Dendritic cell treated with granulocyte-macrophage colony-stimulating factor and Interleukin-4, amounts not matched to agents 40 ng/mL and 50 ng/mL, for 4 days (primary cell): ENCODE measurements at regions not wholly inside any gene's neighbourhood (a gene's known extent, or its start where the extent isn't known, plus 50 kb on each side); places are given as distances from the start of the nearest gene placed in this dataset.
"Not testable (repeated sequence)": the region's sequence is repeated elsewhere in the genome, so short reads cannot be mapped to it uniquely, and the experiment has no call there.

Experiments used
- H3K27ac Mint-ChIP-seq: one replicate; pipeline ENCODE4 v1.8.0; 2022; ENCODE audit warnings: mild to moderate bottlenecking, mixed read lengths
- H3K27me3 Mint-ChIP-seq: one replicate; pipeline ENCODE4 v1.8.0; 2022; ENCODE audit warnings: mild to moderate bottlenecking, mixed read lengths
- H3K36me3 Mint-ChIP-seq: one replicate; pipeline ENCODE4 v1.8.0; 2022; ENCODE audit warnings: low read depth, mixed read lengths
- H3K4me1 Mint-ChIP-seq: one replicate; pipeline ENCODE4 v1.8.0; 2022; ENCODE audit warnings: low read depth, mixed read lengths
- H3K4me3 Mint-ChIP-seq: one replicate; pipeline ENCODE4 v1.8.0; 2022; ENCODE audit warnings: mild to moderate bottlenecking, moderate library complexity, mixed read lengths
- H3K9me3 Mint-ChIP-seq: one replicate; pipeline ENCODE4 v1.8.0; 2022; ENCODE audit warnings: mixed read lengths
- intact Hi-C: fragments of 100-400 bp; cut with micrococcal nuclease; formaldehyde crosslinking; loops from one replicate; pipeline ENCODE4 v1.15.0; 2022

GRCh38 chr2:195586062-195586714 is 70.8 kb upstream of the SLC39A10 start:
- Mint-ChIP-seq H3K36me3 (no peaks in the 10 kb centered on the region), H3K27ac (no peak overlapping the region), H3K4me1 (peaks cover 14% of the 10 kb centered on the region), H3K27me3 (no peaks in the 10 kb centered on the region), H3K4me3 (no peak overlapping the region), H3K9me3 (no peaks in the 10 kb centered on the region)
- intact Hi-C loops, result no loop called here

DNA sequence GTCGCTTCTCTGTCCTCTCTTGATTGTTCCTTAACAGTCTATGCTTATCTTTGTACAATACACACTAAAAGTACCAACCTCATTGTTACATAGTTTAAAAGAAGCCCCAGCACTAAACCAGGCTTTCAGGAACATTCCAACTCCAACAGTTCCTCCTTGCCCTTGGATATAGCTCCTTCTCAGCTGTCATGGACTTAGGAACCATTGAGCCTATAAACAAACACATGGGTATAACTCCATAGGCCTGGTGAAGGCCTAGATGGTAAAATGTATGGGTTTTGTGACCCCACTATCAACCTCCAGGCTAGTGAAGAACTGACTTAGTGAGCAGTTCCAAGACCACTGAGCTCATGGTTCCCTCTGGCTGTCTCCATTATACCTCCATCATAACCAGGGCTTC is 74.8 kb upstream of the SLC39A10 start:
- Mint-ChIP-seq H3K27ac (no peak overlapping the region), H3K27me3 (no peaks in the 10 kb centered on the region), H3K36me3 (no peaks in the 10 kb centered on the region), H3K4me1 (peaks cover 18% of the 10 kb centered on the region), H3K9me3 (no peaks in the 10 kb centered on the region), H3K4me3 (no peak overlapping the region)
- intact Hi-C loops, result no loop called here

- Mint-ChIP-seq H3K9me3 (no peaks in the 10 kb centered on the region), H3K36me3 (no peaks in the 10 kb centered on the region), H3K27me3 (no peaks in the 10 kb centered on the region), H3K4me1 (peaks cover 30% of the 10 kb centered on the region), H3K4me3 (no peak overlapping the region), H3K27ac (peak overlapping the region; percentile 77)
- intact Hi-C loops, result no loop called here
These were observed 77.1 kb upstream of the SLC39A10 start for GRCh38 chr2:195579776-195580555.

- Mint-ChIP-seq H3K27ac (peak overlapping the region; percentile 82), H3K27me3 (no peaks in the 10 kb centered on the region), H3K9me3 (no peaks in the 10 kb centered on the region), H3K4me3 (peak overlapping the region; percentile 13), H3K36me3 (no peaks in the 10 kb centered on the region), H3K4me1 (peaks cover 53% of the 10 kb centered on the region)
- intact Hi-C loops, result loop anchor here (1.0 kb wide), 1 partner anchor 82 kb away; no protein-coding TSS in a partner anchor
These were observed 81.1 kb upstream of the SLC39A10 start for GRCh38 chr2:195575879-195576401.

DNA sequence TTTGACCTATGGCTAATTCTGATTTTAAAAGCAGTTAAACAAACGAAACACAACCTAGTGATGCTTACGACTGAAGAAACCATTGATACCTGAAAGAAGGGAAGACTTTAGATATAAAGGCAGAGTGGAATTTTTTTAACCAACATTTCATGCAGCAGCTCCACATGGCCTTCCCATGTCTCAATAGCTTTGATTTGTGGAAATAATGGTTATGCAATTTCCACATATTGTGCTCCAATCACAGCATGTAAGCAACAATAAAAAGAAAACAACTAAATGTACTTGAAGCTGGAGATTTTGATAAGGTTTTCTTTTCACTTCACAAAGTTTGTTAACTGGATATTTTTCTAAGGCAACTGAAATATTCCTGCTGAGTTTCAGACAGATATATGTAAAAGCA is 82.0 kb upstream of the SLC39A10 start:
- intact Hi-C loops, result no loop called here
- H3K36me3 Mint-ChIP-seq, result no peaks in the 10 kb centered on the region
- H3K9me3 Mint-ChIP-seq, result no peaks in the 10 kb centered on the region
- H3K4me1 Mint-ChIP-seq, result peaks cover 53% of the 10 kb centered on the region
- H3K27me3 Mint-ChIP-seq, result no peaks in the 10 kb centered on the region
- no peak overlapping the region for H3K4me3 Mint-ChIP-seq
- no peak overlapping the region for H3K27ac Mint-ChIP-seq

- Mint-ChIP-seq H3K4me3 (no peak overlapping the region), H3K4me1 (peaks cover 46% of the 10 kb centered on the region), H3K27me3 (no peaks in the 10 kb centered on the region), H3K27ac (peak overlapping the region; percentile 69), H3K36me3 (no peaks in the 10 kb centered on the region), H3K9me3 (no peaks in the 10 kb centered on the region)
- intact Hi-C loops, result no loop called here
These were observed 82.7 kb upstream of the SLC39A10 start for GRCh38 chr2:195574312-195574711.

DNA sequence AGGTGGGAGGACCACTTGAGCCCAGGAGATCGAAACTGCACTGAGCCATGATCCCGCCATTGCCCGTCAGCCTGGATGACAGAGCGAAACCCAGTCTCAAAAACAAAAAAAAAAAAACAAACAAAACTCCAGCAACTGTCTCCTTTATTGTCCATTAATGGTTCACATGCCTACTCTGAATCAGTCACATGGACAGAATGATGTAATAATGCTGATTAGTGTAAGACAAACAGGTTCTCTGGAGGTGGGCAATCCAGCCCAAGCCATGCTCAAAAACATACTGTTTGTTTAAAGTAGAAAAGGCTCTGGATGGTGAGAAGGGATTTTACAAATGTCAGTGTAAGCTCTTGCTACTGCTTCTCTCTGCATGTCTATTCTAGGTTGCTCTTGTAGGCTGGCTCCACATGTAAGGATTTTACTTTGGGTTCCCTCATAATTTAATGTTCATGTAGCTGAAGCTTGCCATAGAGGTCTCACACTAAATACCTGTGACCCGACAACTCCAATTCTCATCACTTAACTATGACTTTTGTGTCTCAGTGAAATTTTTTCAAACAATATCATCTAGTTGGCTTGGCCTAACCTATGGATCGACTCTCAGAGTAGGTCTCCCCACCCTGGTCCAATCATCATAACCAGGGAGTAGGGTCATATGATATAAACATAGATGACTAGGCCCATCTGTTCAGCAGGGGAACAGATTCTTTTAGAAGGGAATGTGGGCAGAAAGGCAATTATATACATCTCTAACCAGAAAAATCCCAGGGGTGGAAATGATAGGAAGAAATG is 83.9 kb upstream of the SLC39A10 start:
- Mint-ChIP-seq H3K27ac (no peak overlapping the region), H3K27me3 (no peaks in the 10 kb centered on the region), H3K9me3 (no peaks in the 10 kb centered on the region), H3K4me3 (no peak overlapping the region), H3K36me3 (no peaks in the 10 kb centered on the region), H3K4me1 (peaks cover 43% of the 10 kb centered on the region)
- intact Hi-C loops, result no loop called here

DNA sequence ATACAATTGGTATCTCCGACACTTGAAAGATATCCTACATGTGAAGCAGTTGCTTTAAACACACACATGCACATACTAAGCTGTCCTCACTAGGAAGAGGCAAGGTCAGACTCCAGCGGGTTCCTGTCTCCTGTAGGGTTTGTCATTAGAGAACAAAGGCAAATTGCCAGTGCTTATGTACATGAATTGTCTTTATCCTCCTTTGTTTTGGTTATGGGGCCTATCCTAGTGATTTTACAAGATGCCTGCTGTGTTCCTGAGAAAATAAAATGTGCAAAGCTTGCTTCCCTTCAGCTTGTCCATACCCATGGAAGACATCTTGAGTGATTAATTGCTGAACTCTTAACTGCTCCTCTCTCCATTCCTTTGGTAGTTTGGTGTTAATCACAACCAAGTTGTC is 86.7 kb upstream of the SLC39A10 start:
- Mint-ChIP-seq H3K36me3 (no peaks in the 10 kb centered on the region), H3K4me3 (no peak overlapping the region), H3K9me3 (no peaks in the 10 kb centered on the region), H3K4me1 (peaks cover 29% of the 10 kb centered on the region), H3K27me3 (no peaks in the 10 kb centered on the region), H3K27ac (no peak overlapping the region)
- intact Hi-C loops, result no loop called here

GRCh38 chr2:195569255-195569654 is 87.8 kb upstream of the SLC39A10 start:
- Mint-ChIP-seq H3K4me1 (peaks cover 21% of the 10 kb centered on the region), H3K27ac (no peak overlapping the region), H3K36me3 (no peaks in the 10 kb centered on the region), H3K27me3 (no peaks in the 10 kb centered on the region), H3K4me3 (no peak overlapping the region), H3K9me3 (no peaks in the 10 kb centered on the region)
- intact Hi-C loops, result no loop called here

DNA sequence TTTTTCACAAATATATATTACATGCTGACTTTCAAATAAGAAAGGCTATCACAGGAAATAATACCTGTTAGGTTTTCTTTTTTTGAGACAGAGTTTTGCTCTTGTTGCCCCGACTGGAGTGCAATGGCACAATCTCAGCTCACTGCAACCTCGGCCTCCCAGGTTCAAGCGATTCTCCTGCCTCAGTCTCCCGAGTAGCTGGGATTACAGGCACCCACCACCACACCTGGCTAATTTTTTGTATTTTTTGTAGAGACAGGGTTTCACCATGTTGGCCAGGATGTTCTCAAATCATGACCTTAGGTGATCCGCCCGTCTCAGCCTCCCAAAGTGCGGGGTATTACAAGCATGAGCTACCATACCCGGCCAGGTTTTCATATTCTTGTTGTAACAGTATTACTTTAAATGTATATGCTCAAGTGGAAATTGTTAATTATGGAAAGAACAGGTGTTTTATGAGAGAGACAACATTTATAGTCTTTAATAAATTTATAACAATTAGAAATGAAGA is 92.3 kb upstream of the SLC39A10 start:
- H3K4me3 Mint-ChIP-seq, H3K27me3 Mint-ChIP-seq, H3K36me3 Mint-ChIP-seq, H3K27ac Mint-ChIP-seq, H3K9me3 Mint-ChIP-seq: not testable (repeated sequence)
- H3K4me1 Mint-ChIP-seq, result peaks cover 28% of the 10 kb centered on the region
- intact Hi-C loops, result loop anchor here (5.0 kb wide), 1 partner anchor 48 kb away; no protein-coding TSS in a partner anchor

- no peak overlapping the region for H3K27ac Mint-ChIP-seq
- intact Hi-C loops, result loop anchor here (5.0 kb wide), 1 partner anchor 48 kb away; no protein-coding TSS in a partner anchor
- peaks cover 33% of the 10 kb centered on the region for H3K4me1 Mint-ChIP-seq
- H3K27me3 Mint-ChIP-seq, result no peaks in the 10 kb centered on the region
- no peaks in the 10 kb centered on the region for H3K36me3 Mint-ChIP-seq
- no peaks in the 10 kb centered on the region for H3K9me3 Mint-ChIP-seq
- no peak overlapping the region for H3K4me3 Mint-ChIP-seq
These were observed 93.0 kb upstream of the SLC39A10 start for GRCh38 chr2:195563857-195564512.

- Mint-ChIP-seq H3K4me1 (peaks cover 42% of the 10 kb centered on the region), H3K27me3 (no peaks in the 10 kb centered on the region), H3K4me3 (no peak overlapping the region), H3K9me3 (no peaks in the 10 kb centered on the region), H3K27ac (peak overlapping the region; percentile 93), H3K36me3 (no peaks in the 10 kb centered on the region)
- intact Hi-C loops, result loop anchor here (5.0 kb wide), 1 partner anchor 49 kb away; no protein-coding TSS in a partner anchor
These were observed 94.2 kb upstream of the SLC39A10 start for GRCh38 chr2:195562570-195563566.
